ENCODE measurements at regions not wholly inside any gene's neighbourhood (a gene's known extent, or its start where the extent isn't known, plus 50 kb on each side); places are given as distances from the start of the nearest gene placed in this dataset.

DNA sequence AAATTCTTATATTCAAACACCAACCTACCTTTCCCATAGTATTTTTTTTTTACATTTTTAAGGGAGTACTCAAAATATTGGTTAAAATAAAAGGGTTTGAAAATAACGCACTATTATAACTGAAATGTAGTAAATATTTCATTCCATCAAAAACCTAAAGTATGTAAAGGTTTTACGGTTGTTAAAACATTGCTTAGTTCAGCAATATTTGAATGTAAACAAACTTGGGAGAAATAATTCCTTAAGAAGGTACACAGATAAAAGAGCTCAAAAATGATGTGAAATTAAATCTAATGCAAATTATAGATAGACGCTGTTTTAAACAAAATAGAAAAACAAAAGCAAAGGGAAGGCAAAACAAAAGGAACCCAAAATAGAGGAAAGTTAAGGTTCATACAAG lies 1476.9 kb downstream of the PCDH18 start:
- TF ChIP-seq POLR2AphosphoS5 (IDR thresholded peaks at IDR 0.05; ENCODE audit: low read depth, low read length) (no peak), SPI1 (IDR thresholded peaks at IDR 0.05; ENCODE audit: low read depth, low read length) (no peak), POLR2A (IDR thresholded peaks at IDR 0.05; ENCODE audit: low read depth, low read length) (no peak), POU2F2 (IDR thresholded peaks at IDR 0.05; ENCODE audit: low read depth, low read length) (no peak), PAX5 (IDR thresholded peaks at IDR 0.05; ENCODE audit: insufficient read depth, low read length, severe bottlenecking) (no peak)
